Activated T-cell treated with anti-CD3 and anti-CD28 coated beads for 48 hours (primary cell): ENCODE measurements at regions not wholly inside any gene's neighbourhood (a gene's known extent, or its start where the extent isn't known, plus 50 kb on each side); places are given as distances from the start of the nearest gene placed in this dataset.

Experiments
- DNase-seq: peaks from one replicate; pipeline ENCODE4 v3.0.0-alpha.2; 2020; ENCODE audit warnings: low read depth

- DNase-seq: no peak
Observed at GRCh38 chr18:75489493-75490190, 62.1 kb upstream of the SMIM21 start.

GRCh38 chr18:75483662-75484061 is 56.2 kb upstream of the SMIM21 start:
- no peak for DNase-seq

DNA sequence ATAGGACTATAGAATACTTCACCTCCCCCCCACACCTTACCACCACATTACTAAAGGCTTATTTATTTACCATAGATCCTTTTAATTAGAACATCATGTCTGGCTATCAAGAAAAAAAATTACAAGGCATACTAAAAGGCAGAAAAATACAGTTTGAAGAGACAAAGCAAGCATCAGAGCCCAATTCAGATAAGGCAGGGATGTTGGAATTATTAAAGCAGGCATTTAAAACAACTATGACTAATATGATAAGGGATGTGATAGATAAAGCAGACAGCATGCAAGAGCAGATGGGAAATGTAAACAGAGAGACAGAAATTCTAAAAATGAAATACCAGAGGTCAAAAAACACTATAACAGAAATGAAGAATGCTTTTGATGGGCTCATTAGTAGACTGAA is 55.4 kb upstream of the SMIM21 start:
- DNase-seq: no peak

- DNase-seq: no peak
Observed at GRCh38 chr18:75480487-75480886, 53.0 kb upstream of the SMIM21 start.

GRCh38 chr18:75478996-75479880 is 51.7 kb upstream of the SMIM21 start:
- DNase-seq: no peak

GRCh38 chr18:75477900-75478299 is 50.4 kb upstream of the SMIM21 start:
- DNase-seq: no peak
